HG03045 (cell line): ENCODE measurements at regions not wholly inside any gene's neighbourhood (a gene's known extent, or its start where the extent isn't known, plus 50 kb on each side); places are given as distances from the start of the nearest gene placed in this dataset.
"Not testable (repeated sequence)": the region's sequence is repeated elsewhere in the genome, so short reads cannot be mapped to it uniquely, and the experiment has no call there.

Source experiments
- ATAC-seq: cut with Tn5 transposase; IDR thresholded peaks from one replicate; pipeline ENCODE4 v1.9.1; 2021; ENCODE audit warnings: mild to moderate bottlenecking, moderate library complexity; ENCODE audit not compliant: unreplicated experiment

DNA sequence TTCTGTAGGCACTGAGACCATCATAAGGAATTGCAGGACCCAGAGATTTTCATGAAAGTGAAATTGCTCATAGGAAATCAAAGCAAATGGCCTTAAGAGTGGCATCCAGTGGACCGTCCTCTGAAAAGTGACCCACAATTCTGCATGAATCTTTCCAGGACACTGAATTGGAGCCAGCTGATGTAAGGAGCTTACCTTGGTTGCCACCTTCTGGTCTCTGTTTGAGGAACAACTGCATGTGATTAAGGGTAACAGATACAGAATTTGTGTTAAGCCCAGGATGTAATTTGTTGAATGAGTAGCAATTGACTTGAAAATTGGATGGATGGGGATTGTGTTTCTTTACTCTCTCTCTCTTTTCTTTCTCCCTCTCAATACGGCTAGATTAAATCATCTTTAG is 49.9 kb upstream of the GAS1 start:
- ATAC-seq, result no peak

- no peak for ATAC-seq
These were observed 50.6 kb upstream of the GAS1 start for GRCh38 chr9:86997951-86998350.

DNA sequence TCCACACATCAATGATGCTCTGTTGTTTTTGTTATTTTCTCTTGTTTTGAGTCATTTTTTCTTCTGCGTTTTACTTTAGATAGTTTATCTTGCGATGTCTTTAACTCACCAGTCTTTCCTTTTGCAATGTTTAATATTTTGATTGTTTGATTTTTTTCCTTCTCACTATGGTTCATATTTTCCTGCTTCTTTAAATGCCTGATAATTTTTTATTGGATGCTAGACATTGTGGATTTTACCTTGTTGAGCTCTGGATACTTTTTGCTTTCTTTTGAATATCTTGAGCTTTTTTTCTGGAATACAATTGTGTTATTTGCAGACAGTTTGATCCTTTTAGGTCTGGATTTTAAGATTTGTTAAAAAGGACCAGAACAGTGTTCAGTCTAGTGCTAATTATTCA is 55.2 kb upstream of the GAS1 start:
- ATAC-seq, result no peak

DNA sequence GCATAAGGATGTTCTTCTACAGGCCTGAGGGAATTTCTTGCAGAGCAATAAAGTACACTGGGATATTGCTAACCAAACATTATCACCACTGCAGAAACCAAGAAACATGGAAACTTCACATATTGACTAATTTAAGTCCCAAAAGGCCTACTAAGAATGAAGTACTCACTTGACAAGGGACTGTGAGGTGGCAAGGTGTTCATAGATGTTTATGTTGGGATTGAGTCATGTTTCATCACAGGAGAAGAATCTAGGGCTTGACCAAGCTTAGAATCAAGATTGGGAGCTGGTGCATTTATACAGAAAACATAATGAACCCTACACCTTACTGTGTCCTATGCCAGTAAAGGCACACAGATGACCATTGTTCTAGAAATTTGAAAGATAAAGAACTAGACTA is 56.7 kb upstream of the GAS1 start:
- no peak for ATAC-seq

DNA sequence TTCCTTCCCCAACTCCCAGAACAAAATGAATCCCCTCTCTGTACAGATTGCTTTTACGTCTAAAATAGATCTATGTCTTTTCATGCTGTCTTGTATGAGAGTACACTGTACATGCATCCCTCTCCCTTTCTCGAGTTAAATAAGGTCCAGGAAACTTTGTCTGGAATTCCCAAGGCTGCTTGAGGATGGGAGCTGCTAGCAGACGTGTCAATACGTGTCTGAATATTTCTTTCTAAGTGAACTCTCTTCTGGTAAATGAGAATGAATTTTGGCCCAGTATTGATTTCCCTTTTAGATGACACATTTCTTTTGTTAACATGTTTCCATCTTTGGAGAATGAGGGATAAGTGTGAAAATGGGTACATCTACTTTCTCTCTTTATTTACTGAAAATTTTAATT is 59.6 kb upstream of the GAS1 start:
- no peak for ATAC-seq

DNA sequence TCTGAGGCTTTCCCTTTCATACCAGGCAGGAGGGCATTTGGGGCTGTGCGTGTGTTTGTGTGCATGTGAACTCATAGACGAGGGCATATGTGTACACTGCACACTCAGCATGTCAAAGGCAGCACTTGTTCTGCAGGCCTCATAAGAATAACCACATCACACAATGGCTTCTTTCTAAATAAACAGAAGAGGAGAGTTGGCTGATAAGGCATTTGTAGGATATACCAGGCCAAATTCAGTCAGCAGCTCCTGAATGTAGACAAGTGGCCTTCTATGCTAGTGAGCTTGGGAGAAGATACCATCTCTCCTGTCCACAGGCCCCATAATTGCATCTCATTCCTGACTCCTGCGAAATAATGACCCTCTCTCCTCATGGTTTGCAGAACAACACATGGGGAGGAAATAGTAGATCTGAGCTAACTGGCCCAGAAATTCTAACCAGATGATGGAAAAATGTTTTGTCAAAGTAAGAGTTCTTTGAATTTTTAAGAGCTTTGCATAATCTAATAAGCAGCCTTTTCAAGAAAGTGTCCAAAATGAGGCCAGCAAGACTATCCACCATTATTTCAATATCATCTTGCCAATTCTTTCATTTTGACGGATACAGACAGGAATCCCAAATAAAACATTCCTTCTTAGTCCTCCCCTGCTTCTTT is 60.5 kb upstream of the GAS1 start:
- no peak for ATAC-seq

- ATAC-seq, result no peak
These were observed 61.4 kb upstream of the GAS1 start for GRCh38 chr9:87008667-87009066.

- no peak for ATAC-seq
These were observed 63.3 kb upstream of the GAS1 start for GRCh38 chr9:87010626-87011025.

DNA sequence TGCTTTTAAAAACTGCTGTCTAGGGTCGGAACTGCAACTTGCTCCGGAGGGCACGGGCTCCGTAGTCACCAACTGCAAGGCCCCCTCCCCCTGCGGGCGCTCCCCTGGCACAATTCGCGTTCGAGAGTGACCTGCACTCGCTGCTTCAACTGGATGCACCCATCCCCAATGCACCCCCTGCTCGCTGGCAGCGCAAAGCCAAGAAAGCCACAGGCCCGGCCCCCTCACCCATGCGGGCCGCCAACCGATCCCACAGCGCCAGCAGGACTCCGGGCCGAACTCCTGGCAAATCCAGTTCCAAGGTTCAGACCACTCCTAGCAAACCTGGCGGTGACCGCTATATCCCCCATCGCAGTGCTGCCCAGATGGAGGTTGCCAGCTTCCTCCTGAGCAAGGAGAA is 64.2 kb upstream of the GAS1 start:
- no peak for ATAC-seq

DNA sequence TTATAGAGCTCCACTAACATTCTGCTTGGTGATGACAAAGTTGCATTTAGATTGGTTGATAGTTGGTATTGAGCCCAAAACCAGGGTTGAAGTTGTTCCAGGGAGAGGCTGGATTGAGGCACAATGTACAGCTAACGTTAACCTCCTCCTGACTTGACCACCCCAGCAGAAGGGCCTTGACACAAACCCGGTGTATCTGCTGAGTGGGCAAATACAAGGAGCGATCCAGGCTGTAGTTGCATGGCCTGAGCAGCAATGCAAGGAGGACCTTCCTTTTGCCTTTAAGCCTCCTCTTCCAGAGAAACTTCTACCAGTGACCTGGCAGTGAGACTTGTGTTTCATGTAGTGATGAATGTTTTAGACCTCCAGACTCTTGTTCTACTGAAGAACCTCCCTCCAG is 66.2 kb upstream of the GAS1 start:
- ATAC-seq, result no peak

- no peak for ATAC-seq
These were observed 67.1 kb upstream of the GAS1 start for GRCh38 chr9:87014436-87014835.

DNA sequence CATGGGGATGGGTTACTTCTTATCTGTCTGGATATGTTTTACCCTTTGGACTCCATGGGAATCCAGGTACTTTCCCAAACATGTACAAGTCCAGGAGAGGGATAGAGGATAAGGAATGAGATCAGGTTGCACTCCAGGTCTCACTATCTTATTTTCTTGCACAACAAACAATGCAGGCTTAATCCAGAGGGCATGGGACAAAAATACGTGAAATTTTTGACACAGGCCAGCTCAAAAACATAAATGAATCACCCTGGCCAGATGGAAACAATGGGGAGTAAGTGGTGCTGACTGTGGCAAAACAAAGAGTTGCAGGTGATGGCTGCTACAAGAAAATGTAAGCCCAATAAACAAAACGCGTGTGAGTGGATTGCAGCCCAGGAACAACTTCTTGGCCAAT is 69.4 kb upstream of the GAS1 start:
- no peak for ATAC-seq

GRCh38 chr9:87020169-87020950 is 73.1 kb upstream of the GAS1 start:
- no peak for ATAC-seq

DNA sequence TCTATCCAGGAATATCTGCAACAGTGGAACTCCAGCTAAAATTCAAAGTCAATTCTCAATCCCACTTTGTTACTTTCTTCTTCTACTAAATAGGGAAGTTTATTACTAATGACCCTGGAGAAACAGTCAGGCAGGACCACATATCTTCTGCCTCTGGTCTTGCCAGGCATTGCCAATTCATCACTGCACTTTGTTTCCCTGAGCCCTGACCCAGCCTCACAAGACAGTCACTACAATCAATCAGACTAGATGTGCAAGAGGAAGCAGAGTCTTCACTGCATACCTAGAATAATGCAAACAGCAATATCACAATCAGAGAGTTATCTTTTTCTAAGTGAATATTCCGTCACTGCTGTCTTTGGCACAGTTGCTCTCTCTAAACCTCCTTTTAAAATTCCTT is 74.9 kb upstream of the GAS1 start:
- no peak for ATAC-seq

DNA sequence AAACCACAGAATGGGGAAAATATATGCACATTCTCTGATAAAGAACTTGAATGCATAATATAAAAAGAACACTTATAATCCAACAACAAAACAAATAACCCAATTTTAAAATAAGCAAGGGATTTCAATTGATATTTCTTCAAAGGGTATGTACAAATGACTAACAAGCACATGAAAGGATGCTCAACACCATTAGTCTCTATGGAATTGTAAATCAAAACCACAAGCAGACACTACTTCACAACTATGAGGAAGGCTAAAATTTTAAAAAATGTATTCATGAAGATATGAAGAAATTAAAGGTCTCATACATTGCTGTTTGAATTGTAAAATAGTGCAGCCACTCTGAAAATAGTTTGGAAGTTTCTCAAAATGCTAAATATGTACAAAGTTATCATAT is 78.9 kb upstream of the GAS1 start:
- no peak for ATAC-seq

DNA sequence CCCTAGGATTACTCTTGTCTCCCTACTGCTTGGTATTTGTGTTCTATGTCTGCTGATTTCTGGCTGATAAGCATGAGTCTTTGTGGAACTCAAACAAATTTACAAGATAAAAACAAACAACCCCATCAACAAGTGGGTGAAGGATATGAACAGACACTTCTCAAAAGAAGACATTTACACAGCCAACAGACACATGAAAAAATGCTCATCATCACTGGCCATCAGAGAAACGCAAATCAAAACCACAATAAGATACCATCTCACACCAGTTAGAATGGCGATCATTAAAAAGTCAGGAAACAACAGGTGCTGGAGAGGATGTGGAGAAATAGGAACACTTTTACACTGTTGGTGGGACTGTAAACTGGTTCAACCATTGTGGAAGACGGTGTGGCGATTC is 81.5 kb upstream of the GAS1 start:
- ATAC-seq, result not testable (repeated sequence)

DNA sequence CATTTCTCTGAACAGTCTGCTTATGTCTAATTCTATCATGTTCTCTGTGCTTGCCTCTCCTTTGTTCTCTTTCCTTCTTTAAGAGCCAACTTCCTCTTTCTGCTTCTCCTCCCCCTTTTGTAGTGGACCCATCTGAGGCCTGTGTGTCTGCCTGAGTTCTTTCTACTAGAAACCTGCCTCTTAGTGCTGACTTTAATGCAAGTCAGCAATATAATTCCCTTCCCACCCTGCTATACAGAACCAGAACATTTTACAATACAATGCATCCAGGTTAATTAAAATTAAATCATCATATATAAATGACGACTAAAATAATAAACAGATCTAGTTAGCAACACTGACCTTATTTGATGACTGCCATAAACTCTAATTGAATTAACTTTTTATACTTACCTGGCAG is 82.6 kb upstream of the GAS1 start:
- no peak for ATAC-seq

DNA sequence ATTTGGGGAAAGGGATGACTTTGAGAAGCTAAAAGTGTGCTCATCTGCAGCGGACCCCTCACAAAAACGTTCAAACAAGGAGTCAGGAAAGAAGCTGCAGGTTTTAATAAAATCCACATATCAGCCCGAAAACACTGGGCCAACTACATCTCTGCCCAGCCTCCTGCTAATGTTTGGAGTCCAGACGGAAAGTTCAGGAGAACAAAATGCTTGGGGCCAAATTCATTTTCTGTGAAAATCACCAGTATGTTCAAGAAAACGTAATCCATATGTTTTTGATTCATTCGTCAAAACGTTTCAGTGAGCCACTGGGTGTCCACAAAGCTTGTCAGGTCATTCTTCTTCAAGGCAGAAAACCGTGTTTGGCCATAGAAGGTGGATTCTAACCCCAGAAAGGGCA is 87.5 kb upstream of the GAS1 start:
- ATAC-seq, result no peak

- no peak for ATAC-seq
These were observed 88.6 kb upstream of the GAS1 start for GRCh38 chr9:87035879-87036278.

GRCh38 chr9:87036506-87036905 is 89.2 kb upstream of the GAS1 start:
- ATAC-seq, result no peak

GRCh38 chr9:87039809-87040392 is 92.6 kb upstream of the GAS1 start:
- no peak for ATAC-seq

DNA sequence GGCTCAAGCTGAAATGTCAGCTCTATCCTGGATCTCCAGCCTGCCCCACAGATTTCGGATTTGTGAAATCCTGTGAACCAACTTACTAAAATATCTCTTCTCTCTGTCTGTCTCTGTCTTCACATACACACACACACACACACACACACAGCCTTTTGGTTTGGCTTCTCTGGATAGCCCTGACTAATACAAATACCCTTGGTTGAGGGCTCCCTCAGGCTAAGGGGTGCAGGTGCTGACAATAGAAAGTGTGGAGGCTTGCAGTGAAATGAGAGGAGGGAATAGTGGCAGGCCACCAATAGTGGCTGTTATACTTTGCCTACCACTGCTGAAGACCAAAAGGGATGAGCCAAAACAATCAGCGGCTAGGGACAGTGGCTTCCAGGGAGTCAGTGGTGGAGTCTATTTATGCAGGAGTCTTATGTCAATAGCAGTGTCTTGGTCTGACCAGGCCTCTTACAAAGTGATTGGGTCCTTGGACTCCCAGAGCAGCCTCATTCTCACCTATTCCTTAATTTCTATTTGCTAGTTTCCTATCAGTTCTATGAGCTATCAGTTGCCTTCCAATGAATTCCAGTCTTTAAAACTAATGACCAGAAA is 93.2 kb upstream of the GAS1 start:
- ATAC-seq, result no peak
